ENCODE measurements at regions not wholly inside any gene's neighbourhood (a gene's known extent, or its start where the extent isn't known, plus 50 kb on each side); places are given as distances from the start of the nearest gene placed in this dataset.

GRCh38 chr3:181054538-181054937 lies 65.0 kb upstream of the DNAJC19 start:
- TF ChIP-seq POLR2A (IDR thresholded peaks at IDR 0.05; ENCODE audit: control extremely low read depth in 1 of 2, low read depth in 2 of 2, low read length in 2 of 2): no peak
- TF ChIP-seq CREB1 (IDR thresholded peaks at IDR 0.05): no peak
- no peak for TF ChIP-seq EZH2 (IDR thresholded peaks at IDR 0.05; ENCODE audit: low read depth, low read length, severe bottlenecking)
- TF ChIP-seq ATF2 (IDR thresholded peaks at IDR 0.05; ENCODE audit: low read length): no peak
- TF ChIP-seq RBBP5 (IDR thresholded peaks at IDR 0.05; ENCODE audit: borderline replicate concordance, low read depth, low read length): no peak
